ENCODE measurements at regions not wholly inside any gene's neighbourhood (a gene's known extent, or its start where the extent isn't known, plus 50 kb on each side); places are given as distances from the start of the nearest gene placed in this dataset.

GRCh38 chrX:52284865-52285264, 84.0 kb upstream of the XAGE2 start:
- no peak for TF ChIP-seq PATZ1 (CRISPR knock-in tag; IDR thresholded peaks at IDR 0.05; ENCODE audit: borderline replicate concordance)
- no peak for TF ChIP-seq GLIS3 (CRISPR knock-in tag; IDR thresholded peaks at IDR 0.05)
- TF ChIP-seq BACH2 (CRISPR knock-in tag; IDR thresholded peaks at IDR 0.05; ENCODE audit: borderline replicate concordance) = no peak
- no peak for TF ChIP-seq POU6F1 (CRISPR knock-in tag; IDR thresholded peaks at IDR 0.05; ENCODE audit: borderline replicate concordance, low read depth)
- no peak for TF ChIP-seq ARNTL (CRISPR knock-in tag; IDR thresholded peaks at IDR 0.05; ENCODE audit: borderline replicate concordance, low read depth)
- TF ChIP-seq RARB (CRISPR knock-in tag; IDR thresholded peaks at IDR 0.05) = no peak
- no peak for TF ChIP-seq CSRNP3 (CRISPR knock-in tag; IDR thresholded peaks at IDR 0.05)
- TF ChIP-seq ZC3H10 (CRISPR knock-in tag; IDR thresholded peaks at IDR 0.05) = no peak
- TF ChIP-seq ISL1 (CRISPR knock-in tag; IDR thresholded peaks at IDR 0.05) = no peak
- TF ChIP-seq SNAI2 (CRISPR knock-in tag; IDR thresholded peaks at IDR 0.05) = no peak
- TF ChIP-seq TCF4 (CRISPR knock-in tag; IDR thresholded peaks at IDR 0.05; ENCODE audit: borderline replicate concordance) = no peak
- no peak for TF ChIP-seq CSDC2 (CRISPR knock-in tag; IDR thresholded peaks at IDR 0.05)
- TF ChIP-seq ZNF70 (CRISPR knock-in tag; IDR thresholded peaks at IDR 0.05) = no peak
